SW480 (cell line): ENCODE measurements at regions not wholly inside any gene's neighbourhood (a gene's known extent, or its start where the extent isn't known, plus 50 kb on each side); places are given as distances from the start of the nearest gene placed in this dataset.
"Not testable (repeated sequence)": the region's sequence is repeated elsewhere in the genome, so short reads cannot be mapped to it uniquely, and the experiment has no call there.

Source experiments
- DNase-seq: peaks from one replicate; pipeline ENCODE4 v3.0.0-alpha.2; 2016; ENCODE audit warnings: low spot score

DNA sequence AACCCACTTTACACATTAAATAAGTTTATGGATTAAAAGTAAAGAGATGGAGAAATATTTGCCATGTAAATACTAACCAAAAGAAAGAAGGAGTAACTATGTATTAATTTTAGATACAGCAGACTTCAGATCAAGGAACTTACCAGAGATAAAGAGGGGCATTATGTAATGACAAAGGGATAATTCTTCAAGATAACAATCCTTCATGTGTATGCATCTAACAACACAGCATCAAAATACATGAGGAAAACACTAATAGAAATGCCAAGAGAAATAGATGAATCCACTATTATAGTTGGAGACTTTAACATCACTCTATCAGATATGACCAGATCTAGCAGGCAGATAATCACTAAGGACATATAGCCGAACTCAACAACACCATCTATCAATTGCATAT lies 149.8 kb upstream of the ANKRD55 start:
- DNase-seq, result no peak

DNA sequence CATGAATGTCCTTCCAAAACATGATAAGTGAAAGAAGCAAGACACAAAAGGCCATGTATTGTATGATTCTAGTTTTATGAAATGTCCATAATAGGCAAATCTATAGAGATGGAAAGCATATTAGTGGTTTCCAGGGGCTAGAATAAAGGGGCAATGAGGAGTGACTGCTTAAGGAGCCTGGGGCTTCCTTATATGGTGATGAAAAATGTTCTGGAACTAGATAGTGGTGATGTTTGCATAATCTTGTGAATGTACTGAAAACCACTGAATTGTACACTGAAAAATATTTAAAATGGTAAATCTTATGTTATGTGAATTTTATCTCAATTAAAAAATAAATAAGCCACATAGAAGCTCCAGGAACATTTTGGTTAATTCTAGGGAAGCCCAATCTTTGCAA lies 144.4 kb upstream of the ANKRD55 start:
- no peak for DNase-seq

DNA sequence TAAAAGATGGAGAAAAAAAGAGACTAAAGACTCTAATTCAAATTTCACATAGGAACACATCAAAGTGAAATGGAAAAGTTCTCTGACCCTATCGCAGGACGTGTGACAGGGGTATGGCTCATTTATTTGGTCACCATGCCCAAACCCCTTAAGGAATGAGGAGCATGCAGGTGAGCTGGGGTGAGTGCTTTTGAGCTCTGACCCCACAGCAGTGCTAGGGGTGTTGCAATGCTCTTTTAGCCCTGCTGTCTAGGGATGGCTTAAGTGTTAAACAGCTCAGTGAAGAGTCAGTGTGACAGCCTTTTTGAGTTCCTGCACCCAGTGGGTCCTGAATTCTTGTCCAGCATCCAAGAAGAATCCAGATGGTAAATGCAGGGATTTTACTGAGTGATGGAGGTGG lies 143.0 kb upstream of the ANKRD55 start:
- DNase-seq, result no peak

DNA sequence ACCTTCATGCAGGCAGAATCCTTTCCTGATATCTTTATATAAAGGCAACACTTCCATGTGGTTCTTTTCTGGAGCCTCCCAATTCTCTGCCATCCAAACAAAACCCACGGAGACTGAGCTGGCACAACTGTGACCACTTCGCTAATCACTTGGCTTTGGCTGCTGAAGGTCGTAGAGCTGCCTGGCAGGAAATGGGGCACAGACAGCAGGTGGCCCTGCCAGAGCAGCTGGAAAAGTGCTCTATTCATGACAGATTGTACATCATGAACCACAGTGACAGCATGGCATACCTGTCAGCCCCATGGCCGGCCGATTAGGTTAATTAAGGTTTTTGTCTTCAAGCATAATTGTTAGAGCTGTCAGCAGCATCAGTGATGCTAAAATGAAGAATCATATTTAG lies 141.9 kb upstream of the ANKRD55 start:
- DNase-seq, result no peak

DNA sequence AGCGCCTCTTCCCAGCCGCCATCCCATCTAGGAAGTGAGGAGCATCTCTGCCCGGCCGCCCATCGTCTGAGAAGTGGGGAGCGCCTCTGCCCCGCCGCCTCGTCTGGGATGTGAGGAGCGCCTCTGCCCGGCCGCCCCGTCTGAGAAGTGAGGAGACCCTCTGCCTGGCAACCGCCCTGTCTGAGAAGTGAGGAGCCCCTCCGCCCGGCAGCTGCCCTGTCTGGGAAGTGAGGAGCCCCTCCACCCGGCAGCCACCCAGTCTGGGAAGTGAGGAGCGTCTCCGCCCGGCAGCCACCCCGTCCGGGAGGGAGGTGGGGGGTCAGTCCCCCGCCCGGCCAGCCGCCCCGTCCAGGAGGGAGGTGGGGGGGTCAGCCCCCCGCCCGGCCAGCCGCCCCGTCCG lies 139.4 kb upstream of the ANKRD55 start:
- DNase-seq, result not testable (repeated sequence)

DNA sequence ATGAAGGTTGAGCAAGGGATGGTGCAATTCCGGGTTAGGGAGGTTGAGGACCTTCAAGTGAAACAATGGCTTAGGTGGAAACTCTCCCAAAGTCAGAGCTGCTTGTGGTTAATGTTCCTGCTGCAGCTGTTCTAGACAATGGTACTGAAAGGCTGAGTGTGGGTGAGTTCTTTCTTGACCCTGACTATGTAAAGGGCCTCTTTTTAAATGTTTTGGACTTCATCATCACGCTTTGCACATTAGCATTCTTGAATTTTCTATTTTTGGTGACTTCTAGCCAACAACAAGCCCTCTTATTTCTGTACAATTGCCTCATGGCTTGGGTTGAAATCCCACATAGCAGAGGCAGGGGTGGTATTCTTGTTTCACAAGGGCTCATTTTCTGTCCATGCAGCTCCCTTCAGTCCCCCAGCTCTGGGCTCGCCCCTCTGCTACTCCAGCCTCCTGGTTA lies 136.3 kb upstream of the ANKRD55 start:
- DNase-seq, result no peak

DNA sequence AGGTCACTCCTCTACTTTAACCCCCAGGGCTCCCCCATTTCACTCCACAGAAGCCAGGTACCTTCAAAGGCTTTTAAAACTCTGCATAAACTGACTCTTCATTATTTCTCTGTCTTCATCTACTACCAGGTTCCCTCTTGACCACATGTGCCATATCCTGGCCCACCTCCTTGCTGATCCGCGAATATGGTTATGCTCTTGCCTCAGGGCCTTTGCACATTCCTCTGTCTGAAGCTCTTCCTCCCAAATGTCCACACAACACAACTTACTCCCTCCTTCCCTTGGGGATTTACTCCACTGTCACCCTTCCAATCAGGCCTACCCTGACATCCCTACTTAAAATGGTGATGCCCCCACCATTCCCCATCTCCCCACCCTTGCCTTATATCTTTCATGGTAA lies 134.6 kb upstream of the ANKRD55 start:
- DNase-seq, result no peak

DNA sequence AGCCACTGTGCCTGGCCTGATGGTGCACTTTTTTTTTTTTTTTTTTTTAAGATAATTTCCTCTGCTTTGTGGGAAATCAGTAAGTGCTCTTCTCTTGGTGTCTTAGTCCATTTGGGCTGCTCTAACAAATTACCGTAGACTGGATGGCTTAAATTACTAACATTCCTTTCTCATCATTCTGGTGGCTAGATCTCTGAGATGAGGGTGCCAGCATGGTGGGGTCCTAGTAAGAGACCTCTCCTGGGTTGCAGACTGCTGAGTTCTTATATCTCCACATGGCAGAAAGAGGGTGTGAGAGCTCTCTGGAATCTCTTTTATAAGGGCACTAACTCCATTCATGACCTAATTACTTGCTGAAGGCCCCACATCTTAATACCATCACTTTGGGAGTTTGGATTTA lies 133.9 kb upstream of the ANKRD55 start:
- no peak for DNase-seq

DNA sequence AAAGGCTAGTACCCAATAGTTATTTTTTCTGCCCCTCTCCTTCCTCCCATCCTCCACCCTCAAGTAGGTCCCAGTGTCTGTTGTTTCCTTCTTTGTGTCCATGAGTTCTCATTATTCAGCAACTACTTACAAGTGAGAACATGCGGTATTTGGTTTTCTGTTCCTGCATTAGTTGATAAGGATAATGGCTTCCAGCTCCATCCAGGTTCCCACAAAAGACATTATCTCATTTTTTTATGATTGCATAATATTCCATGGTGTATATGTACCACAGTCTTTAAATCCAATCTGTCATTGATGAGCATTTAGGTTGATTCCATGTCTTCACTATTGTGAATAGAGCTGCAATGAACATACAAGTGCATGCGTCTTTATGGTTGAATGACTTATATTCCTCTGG lies 128.3 kb upstream of the ANKRD55 start:
- no peak for DNase-seq

DNA sequence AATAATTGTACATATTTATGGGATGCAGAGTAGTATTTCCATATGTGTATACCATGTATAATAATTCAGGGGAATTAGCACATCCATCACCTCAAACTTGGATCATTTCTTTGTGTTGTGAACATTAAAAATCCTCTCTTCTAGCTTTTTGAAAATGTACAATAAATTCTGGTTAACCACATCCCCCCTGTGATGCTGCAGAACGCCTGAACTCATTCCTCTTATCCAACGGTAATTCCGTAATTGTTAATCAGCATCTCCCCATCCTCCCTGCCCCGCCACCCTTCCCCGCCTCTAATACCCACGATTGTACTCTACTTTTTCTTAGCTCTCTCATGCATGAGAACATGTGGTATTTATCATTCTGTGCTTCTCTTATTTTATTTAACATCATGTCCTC lies 127.7 kb upstream of the ANKRD55 start:
- DNase-seq, result no peak

DNA sequence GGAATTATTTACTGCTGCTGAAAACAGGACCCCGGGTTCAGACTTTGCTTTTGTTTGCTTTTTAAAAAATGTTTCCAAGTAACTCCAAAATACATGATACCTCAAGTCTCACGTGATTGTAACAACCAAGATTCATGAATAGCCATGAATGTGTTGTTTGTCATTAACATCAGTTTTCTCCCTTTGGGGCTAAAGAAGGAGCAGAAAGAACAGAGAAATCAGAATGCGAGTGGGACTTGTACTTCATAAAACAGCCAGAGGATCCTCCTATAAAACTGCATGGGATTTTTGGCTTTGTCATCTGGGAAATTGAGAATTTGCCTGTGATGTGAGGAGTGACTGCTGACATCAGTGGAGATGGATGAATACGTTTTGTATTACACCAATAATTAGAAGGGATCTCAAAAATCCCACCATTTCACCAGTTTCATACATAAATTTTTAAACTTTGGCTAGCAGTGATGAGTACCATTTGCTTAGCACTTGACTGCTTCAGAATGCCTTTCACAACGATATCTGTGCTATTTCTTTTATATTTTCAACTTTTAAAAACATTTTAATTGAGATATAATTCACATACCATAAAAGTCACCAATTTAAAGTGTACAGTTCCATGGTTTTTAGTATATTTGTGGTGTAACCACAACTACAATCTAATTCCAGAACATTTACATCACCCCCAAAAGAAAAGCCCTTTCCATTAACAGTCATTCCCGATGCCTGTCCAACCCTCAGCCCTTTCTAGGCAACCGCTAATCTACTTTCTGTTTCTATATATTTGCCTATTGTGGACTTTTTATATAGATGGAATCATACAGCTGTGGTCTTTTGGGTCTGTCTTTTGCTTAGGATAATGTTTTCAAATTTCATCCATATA lies 126.9 kb upstream of the ANKRD55 start:
- DNase-seq, result no peak

DNA sequence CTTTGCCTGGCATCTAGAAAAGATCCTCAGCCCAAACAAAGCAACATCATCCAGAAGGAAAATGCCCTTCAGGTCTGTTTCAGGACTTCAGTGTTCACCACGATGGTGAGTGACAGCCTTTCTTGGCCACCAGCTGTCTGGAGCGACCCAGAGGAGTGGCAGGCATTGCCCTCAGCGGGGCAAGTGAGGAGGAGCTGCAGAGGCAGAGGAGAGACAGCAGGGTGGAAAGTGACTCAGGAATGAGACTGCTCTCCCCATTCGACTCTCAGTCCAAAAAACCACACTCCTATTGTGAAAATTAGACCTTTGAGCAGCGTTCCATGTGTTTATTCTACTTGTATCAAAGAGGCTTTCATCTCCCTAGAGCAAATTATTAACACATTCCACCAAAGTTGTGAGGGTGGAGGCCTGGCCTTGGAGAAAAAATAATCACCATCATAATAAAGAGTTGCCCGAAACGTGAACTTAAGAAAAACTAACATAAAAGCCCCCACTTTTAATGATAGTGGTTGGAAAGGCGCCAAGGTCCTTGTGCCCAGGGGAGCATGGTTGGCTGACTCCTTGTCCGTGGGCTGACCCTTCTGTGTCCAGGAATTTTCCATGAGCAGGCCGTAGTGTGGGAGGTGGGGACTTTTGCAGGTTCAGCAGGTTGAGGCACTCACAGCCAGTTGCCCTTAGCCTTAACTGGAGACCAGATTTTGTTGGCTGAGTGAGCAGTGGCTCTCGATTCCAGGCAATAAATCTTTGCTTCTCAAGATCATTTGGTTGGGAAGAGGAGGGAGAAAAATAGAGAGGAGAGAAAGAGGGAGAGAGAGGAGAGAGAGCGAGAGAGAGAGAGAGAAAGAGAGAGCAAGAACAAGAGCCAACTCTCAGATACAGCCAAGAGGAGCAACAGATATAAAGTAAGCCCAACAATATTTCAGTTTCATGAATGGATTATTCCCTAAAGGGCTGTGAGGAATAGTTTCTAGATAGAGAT lies 125.9 kb upstream of the ANKRD55 start:
- DNase-seq, result peak; percentile 92

DNA sequence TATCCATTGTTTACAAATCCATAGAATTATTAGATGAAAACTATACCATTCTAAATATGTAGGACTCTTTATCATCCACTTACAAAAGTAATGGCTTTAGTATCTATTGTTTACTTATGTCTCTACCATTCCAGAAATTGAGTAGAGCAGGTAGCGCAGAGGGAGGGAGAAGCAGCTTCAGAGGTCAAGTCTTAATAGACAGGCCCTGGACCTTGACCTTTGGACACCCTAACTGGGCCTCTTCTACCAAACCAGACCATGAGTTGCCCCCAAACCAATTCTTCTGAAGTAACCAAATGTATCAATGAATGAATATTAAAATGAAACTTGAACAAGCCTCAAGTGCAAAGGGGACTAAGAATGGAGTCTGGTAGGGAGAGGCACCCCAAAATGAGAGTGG lies 124.9 kb upstream of the ANKRD55 start:
- DNase-seq, result no peak

DNA sequence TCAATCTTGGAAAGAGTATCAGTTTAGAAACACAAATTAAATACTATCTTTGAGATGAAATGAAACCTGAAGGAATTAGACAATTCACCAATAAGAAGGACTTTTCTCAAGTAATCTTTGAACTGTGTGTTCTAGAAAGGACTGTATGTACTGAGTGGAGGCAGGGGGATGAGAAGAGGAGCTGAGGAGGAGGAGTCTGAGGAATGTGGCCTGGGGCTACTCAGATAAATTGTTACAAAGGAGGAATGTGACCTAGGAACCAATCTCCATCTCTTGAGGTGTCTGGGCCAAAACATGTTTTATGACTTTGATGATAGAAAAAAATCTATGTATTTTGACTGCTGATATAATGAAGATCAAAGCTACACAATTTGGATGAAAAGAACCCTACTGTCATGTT lies 124.3 kb upstream of the ANKRD55 start:
- peak; percentile 43 for DNase-seq

DNA sequence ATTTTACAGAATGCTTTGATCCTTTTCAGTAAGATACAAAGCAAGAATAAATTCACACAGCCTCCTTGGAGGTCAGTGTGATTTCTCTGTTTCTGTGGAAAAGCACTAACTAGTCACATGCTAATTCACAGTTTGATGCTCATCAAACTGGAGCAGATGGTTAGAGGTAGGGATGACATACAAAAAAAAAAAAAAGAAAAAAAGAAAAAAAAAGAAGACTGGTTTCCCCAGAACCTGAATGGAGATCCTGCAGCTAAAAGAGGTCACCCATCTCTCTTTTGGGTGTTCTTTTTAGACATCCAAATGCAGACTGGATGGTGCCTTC lies 123.7 kb upstream of the ANKRD55 start:
- DNase-seq, result no peak

DNA sequence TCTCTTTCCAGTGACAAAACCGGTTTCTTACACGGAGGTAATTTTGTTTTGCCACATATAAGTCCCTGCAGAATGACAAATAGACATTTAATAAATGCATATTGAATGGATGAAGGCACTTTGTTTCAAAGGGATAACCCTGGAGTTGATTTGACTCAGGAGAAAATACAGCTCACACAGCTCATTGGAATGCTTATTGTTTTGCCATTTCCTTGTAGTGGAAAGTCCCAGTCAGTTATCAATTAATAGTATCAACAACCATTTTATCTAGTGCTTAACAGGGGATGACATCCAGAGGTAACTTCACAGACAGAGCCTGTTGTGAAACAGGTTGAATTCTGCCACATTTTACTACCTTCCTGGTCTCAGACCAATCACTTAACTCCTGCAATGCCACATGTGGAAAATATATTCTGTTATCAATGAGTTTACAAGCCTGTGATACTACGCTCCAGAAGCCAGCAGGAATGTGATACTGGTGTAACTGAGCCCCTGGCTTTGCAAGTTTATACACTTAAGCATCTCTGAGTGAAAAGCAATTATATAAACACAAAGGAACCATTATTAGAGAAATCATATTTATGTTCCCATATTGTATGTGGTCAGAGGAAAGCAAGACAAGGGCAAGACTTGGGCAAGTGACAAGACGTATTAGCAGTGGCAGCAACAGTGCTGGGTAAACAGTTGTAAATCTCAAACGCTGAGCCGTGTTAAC lies 123.1 kb upstream of the ANKRD55 start:
- DNase-seq, result peak; percentile 63

DNA sequence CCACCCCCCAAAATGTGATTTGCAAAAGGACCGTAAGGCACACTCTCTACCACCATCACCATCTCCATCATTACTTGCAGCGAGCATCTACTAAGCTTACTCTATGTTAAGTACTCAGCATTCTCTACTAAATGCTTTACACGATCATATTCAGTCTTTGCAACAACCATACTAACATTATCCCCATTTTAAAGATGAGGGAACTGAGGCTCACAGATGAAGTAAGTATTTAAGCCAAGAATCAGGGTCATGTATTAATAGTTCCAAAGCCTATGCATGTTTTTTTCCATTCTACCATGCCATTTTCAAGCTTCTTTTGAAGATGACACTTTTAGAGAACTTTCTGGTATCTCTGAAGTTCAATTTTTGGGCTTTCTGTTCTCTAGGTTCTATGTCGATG lies 121.7 kb upstream of the ANKRD55 start:
- no peak for DNase-seq

DNA sequence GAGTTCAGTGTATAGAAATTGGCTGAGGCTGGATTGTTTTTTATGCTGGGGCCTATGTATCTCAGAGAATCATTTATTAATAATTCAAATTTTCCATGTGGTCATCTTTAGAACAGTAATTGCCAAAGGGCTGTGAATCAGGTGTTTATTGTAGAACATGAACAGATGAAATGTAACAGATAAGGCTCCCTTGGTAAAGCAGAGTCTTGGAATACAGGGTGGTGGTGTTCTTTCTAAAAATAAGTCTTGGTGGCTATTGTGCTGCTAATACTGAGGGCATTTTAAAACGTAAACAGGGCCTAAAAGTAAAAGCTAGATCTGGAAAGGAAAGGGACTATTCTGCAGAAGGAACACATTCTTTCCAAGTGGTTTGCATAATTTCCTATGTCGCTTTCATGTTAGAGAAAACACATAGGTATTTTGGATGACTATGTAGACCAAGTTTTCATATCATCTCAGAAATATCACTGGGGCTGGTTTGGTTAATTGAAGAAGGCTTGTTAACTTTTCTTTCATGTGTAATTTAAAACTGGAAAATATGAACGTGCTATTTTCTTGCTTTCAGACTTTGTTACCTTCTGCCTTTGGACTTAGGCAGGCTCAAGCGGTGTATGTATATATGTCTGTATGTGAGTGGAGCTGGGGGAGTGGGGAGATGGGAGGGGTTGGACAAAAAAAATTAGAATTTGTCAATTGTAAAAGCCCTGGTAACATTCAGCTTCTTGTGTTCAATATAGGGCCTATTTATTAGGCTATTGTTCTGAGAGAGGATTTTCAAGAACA lies 119.9 kb upstream of the ANKRD55 start:
- no peak for DNase-seq

DNA sequence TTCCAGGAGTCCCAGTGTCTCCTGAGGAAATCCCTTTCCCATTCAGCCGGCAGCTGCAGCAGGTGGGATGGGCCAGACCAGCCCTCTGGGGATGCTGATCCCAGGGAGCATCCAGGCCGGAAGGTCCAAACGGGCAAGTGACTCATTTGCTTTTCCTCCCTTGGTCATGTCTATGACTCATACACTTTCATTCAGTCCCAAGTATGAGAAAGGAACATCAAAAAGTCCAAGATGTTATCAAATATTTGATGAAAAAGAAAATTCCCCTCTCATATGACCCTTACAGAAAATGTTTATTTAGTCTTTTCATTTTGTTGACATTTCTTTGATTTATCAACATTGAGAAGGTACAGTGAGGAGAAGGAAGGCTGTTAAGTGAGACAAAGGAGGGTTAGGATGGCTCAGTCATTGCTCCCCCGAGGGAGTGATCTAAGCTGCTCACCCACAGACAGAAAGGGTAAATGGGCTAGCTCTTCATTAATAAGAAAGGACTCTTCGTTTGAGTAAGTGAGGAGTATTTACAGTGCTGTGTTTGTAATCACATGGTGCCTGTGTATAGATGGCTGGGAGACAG lies 117.6 kb upstream of the ANKRD55 start:
- peak; percentile 95 for DNase-seq

DNA sequence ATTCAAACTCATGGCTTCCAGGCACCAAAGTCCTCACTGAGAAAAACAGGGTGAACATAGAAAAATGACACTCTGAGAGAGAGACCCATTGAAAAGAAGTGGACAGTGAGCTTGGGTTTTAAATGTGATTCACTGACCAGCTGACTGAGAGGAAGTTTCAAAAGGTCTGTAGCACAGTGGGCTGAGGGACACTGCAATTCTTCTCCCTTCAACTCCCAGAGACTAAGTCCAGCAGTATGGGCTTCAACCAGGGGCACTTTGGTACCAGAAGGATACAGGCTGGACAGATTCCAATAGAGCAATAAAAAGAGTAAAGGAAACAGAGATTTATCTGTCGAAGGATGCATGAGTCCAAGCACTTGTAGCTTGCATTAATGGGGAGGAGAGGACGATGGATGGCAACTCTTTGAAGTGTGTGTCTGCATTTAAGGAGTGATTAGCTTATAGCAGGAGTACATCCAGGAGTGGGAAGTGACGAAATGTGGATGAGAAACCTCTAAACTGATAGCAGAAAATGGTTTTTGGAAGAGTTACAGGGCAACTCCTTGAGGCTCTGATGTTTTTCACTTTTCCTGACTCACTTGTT lies 117.0 kb upstream of the ANKRD55 start:
- DNase-seq, result no peak

DNA sequence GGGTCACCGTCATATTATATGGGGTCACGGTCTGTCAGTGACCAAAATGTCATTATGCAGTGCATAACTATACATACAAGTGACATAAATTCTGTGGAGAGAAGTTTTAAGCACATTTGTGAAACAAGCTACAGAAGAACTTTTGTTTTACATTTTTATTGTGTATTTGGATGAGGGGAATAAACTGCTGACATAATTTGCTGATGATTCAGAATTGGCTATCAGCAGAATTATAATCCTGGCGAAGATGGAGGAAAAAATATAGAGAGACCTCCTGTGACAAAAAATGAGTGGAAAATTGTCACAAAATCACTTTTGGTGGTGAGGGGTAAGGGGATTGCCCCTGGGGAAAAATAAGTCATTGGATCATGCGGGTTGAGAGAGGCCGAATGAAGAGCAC lies 116.3 kb upstream of the ANKRD55 start:
- no peak for DNase-seq
